Stimulated activated naive B cell treated with anti-CD40 and anti-IgM and Interleukin-4, amounts not matched to agents 10 μg/mL and 1 μg/mL and 100 μg/mL, for 72 hours (primary cell): ENCODE measurements at regions not wholly inside any gene's neighbourhood (a gene's known extent, or its start where the extent isn't known, plus 50 kb on each side); places are given as distances from the start of the nearest gene placed in this dataset.

Experiments
- ATAC-seq, 2 donors: fragments of 150-1000 bp; cut with Tn5 transposase; replicated peaks; 2 replicates each; pipeline ENCODE4 v1.10.0; 2021; ENCODE audit warnings: moderate library complexity in 1 of 2
- DNase-seq: peaks from one replicate; pipeline ENCODE4 v3.0.0; 2021
- H3K27ac Mint-ChIP-seq: one replicate; pipeline ENCODE4 v1.8.0; 2022; ENCODE audit warnings: mild to moderate bottlenecking, mixed read lengths
- H3K27me3 Mint-ChIP-seq, 2 donors: one replicate each; pipeline ENCODE4 v1.8.0; 2022; ENCODE audit warnings: mixed read lengths in 2 of 2
- H3K36me3 Mint-ChIP-seq, 2 donors: one replicate each; pipeline ENCODE4 v1.8.0; 2022; ENCODE audit warnings: mixed read lengths in 2 of 2, mild to moderate bottlenecking in 1 of 2
- H3K4me1 Mint-ChIP-seq, 2 donors: one replicate each; pipeline ENCODE4 v1.8.0; 2022; ENCODE audit warnings: mixed read lengths in 2 of 2, mild to moderate bottlenecking in 1 of 2
- H3K4me3 Mint-ChIP-seq, 2 donors: one replicate each; pipeline ENCODE4 v1.8.0; 2022; ENCODE audit warnings: mild to moderate bottlenecking in 2 of 2, mixed read lengths in 2 of 2, moderate library complexity in 1 of 2
- H3K9me3 Mint-ChIP-seq, 2 donors: one replicate each; pipeline ENCODE4 v1.8.0; 2022; ENCODE audit warnings: mixed read lengths in 2 of 2, mild to moderate bottlenecking in 1 of 2

DNA sequence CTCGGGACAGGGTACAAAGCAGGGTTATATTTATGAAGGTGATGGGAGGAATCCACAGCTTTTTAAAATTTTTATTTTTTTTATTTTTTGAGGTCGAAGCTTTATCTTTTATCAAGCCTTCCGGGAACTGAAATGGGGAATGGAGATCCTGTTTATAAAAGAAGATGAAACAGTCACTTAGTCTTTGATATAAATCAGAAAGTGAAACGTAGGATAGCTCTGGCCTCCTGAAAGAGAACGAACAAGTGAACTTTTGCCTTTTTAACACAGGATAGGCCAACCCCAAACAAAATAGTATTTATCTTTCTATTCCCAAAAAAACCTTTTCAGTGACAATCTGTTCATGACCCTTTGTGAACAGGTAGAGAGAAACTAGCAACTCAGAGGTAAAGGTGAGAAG lies 634.0 kb upstream of the LMCD1 start:
- Mint-ChIP-seq H3K9me3 (peaks cover 7 to 11% of the 10 kb centered on the region in 2 donors), H3K4me1 (no peaks in the 10 kb centered on the region), H3K27me3 (no peaks in the 10 kb centered on the region), H3K36me3 (no peaks in the 10 kb centered on the region), H3K4me3 (no peak overlapping the region), H3K27ac (no peak overlapping the region)
- no peak for ATAC-seq
- no peak for DNase-seq

DNA sequence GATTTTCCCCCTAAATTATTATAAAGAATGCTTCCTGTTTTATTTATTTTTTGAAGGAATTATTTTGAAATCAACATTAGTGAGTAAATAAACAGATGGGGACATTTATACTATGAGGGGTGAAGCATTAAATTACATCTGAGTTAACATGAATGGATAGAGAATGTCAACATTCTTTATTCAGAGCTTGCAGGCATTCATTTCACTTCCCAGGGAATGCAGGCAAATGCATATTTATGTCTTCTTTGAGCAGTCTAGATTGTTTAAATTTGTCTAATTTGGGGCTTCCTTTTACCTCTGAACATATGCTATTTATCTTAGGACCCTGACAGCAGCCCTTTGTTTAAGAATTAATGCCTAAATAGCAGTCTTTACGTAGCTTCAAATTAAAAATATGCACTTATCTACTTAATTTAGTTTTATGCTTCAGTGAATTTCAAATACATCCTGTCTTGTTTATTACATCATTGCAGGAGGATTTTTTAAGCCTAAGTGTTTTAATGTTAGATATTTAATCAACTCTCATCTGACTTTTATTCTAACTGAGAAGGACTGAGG lies 630.5 kb upstream of the LMCD1 start:
- Mint-ChIP-seq H3K36me3 (no peaks in the 10 kb centered on the region), H3K27ac (no peak overlapping the region), H3K27me3 (no peaks in the 10 kb centered on the region), H3K4me1 (no peaks in the 10 kb centered on the region), H3K9me3 (peaks cover 7 to 9% of the 10 kb centered on the region in 2 donors), H3K4me3 (no peak overlapping the region)
- ATAC-seq (no peak), DNase-seq (no peak)

- H3K36me3 Mint-ChIP-seq = no peaks in the 10 kb centered on the region
- no peak overlapping the region for H3K4me3 Mint-ChIP-seq
- H3K9me3 Mint-ChIP-seq = peaks cover 4 to 7% of the 10 kb centered on the region in 2 donors
- no peaks in the 10 kb centered on the region for H3K4me1 Mint-ChIP-seq
- H3K27ac Mint-ChIP-seq = no peak overlapping the region
- ATAC-seq (no peak), DNase-seq (no peak)
- no peaks in the 10 kb centered on the region for H3K27me3 Mint-ChIP-seq
These were observed 627.5 kb upstream of the LMCD1 start for GRCh38 chr3:7874116-7874515.

GRCh38 chr3:7875925-7876324 lies 625.7 kb upstream of the LMCD1 start:
- no peak overlapping the region for H3K4me3 Mint-ChIP-seq

DNA sequence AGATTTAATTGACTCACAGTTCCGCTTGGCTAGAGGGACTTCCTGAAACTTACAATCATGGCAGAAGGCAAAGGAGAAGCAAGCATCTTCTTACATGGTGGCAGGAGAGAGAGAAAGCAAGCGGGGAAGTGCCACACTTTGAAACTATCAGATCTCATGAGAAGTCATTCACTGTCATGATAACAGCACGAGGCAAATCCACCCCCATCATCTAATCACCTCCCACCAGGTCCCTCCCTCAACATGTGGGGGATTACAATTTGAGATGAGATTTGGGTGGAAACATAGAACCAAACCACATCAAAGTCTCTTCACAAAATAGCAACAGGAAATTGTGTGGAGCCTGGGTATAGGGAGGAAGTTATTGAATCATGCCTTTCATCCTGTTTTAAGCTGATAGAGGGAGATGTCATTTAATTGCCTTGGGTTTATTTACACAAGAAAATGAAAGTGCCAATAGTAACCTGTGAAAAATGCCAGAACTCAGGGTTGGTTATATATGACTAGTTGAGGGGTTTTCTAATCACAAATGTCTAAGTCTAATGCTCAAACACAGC lies 624.8 kb upstream of the LMCD1 start:
- Mint-ChIP-seq H3K36me3 (no peaks in the 10 kb centered on the region), H3K9me3 (peaks cover 0 to 8% of the 10 kb centered on the region in 2 donors), H3K27ac (no peak overlapping the region), H3K4me3 (no peak overlapping the region), H3K4me1 (no peaks in the 10 kb centered on the region), H3K27me3 (no peaks in the 10 kb centered on the region)
- DNase-seq (no peak), ATAC-seq (no peak)

More at GRCh38 chr3:7875925-7876324, 625.7 kb upstream of the LMCD1 start:
- Mint-ChIP-seq H3K27me3 (no peaks in the 10 kb centered on the region), H3K9me3 (peaks cover 0 to 7% of the 10 kb centered on the region in 2 donors), H3K36me3 (no peaks in the 10 kb centered on the region), H3K27ac (no peak overlapping the region), H3K4me1 (no peaks in the 10 kb centered on the region)
- DNase-seq (no peak), ATAC-seq (no peak)

DNA sequence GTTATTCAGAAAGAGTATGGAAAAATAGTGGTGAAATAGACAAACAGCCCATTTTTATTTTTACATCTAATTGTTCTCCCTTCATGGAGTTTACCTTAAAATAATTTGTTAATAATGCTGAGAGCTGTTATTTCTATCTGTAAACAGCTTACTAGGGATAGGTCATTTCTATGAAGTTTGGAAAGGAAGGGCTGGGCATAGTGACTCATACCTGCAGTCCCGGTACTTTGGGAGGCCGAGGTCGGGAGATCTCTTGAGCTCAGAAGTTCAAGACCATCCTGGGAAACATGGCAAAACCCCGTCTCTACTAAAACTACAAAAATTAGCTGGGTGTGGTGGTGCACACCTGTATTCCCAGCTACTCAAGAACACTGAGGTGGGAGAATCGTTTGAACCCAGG lies 624.3 kb upstream of the LMCD1 start:
- no peak for DNase-seq
- Mint-ChIP-seq H3K27me3 (no peaks in the 10 kb centered on the region), H3K4me1 (no peaks in the 10 kb centered on the region), H3K36me3 (no peaks in the 10 kb centered on the region), H3K9me3 (peaks cover 0 to 8% of the 10 kb centered on the region in 2 donors), H3K4me3 (no peak overlapping the region), H3K27ac (no peak overlapping the region)
- no peak for ATAC-seq

DNA sequence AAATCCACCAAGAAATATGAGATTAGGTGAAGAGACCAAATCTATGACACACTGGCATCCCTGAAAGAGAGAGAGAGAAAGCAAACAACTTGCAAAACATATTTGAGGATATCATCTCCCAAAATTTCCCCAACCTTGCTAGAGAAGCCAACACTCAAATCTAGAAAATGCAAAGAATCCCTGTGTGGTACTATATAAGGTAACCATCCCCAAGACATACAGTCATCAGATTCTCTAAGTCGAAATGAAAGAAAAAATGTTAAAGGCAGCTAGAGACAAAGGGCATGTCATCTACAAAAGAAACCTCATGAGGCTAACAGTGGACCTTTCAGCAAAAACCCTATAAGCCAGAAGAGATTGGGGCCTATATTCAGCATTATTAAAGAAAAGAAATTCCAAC lies 622.1 kb upstream of the LMCD1 start:
- Mint-ChIP-seq H3K27me3 (no peaks in the 10 kb centered on the region), H3K4me3 (no peak overlapping the region), H3K27ac (no peak overlapping the region), H3K9me3 (peaks cover 3 to 11% of the 10 kb centered on the region in 2 donors), H3K36me3 (no peaks in the 10 kb centered on the region), H3K4me1 (no peaks in the 10 kb centered on the region)
- ATAC-seq = no peak
- DNase-seq = no peak

DNA sequence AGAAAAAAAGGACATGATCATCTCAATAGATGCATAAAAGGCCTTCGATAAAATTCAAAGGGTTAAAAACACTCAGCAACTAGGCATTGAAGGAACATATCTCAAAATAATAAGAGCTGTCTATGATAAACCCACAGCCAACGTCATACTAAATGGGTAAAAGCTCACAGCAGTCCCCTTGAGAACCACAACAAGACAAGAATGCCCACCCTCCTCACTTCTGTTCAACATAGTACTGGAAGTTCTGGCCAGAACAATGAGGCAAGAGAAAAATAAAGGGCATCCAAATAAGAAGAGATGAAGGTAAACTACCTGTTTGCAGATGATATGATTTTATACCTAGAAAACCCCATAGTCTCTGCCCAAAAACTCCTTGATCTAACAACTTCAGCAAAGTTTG lies 619.7 kb upstream of the LMCD1 start:
- no peak overlapping the region for H3K4me3 Mint-ChIP-seq
- H3K36me3 Mint-ChIP-seq = no peaks in the 10 kb centered on the region
- DNase-seq = no peak
- peaks cover 15 to 20% of the 10 kb centered on the region in 2 donors for H3K9me3 Mint-ChIP-seq
- no peaks in the 10 kb centered on the region for H3K4me1 Mint-ChIP-seq
- ATAC-seq = no peak
- no peaks in the 10 kb centered on the region for H3K27me3 Mint-ChIP-seq
- no peak overlapping the region for H3K27ac Mint-ChIP-seq

GRCh38 chr3:7897655-7898054 lies 604.0 kb upstream of the LMCD1 start:
- H3K36me3 Mint-ChIP-seq = no peaks in the 10 kb centered on the region
- H3K4me3 Mint-ChIP-seq = no peak overlapping the region
- H3K27me3 Mint-ChIP-seq = no peaks in the 10 kb centered on the region
- no peak for DNase-seq
- no peaks in the 10 kb centered on the region for H3K4me1 Mint-ChIP-seq
- peaks cover 4 to 7% of the 10 kb centered on the region in 2 donors for H3K9me3 Mint-ChIP-seq
- no peak overlapping the region for H3K27ac Mint-ChIP-seq
- ATAC-seq = no peak

DNA sequence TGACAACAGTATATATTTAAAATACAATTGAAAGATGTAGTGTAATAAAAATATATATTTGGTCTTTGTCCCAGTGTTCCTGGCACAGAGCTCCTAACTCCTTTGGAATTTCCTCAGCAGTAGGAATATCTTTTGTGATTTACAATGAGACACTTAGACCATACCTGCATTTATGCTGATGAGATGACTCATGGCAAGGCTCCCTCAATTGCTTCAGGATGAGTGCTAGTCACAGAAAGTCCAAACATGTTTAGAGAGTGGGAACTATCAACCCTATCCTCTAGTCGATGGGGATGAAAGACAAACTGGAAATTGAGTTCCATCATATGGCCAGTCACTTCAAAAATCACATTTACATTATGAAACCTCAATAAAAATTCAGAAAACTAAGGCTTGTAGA lies 588.3 kb upstream of the LMCD1 start:
- ATAC-seq (no peak), DNase-seq (no peak)
- no peak overlapping the region for H3K4me3 Mint-ChIP-seq
- H3K27ac Mint-ChIP-seq = no peak overlapping the region
- no peaks in the 10 kb centered on the region for H3K36me3 Mint-ChIP-seq
- no peaks in the 10 kb centered on the region for H3K9me3 Mint-ChIP-seq
- no peaks in the 10 kb centered on the region for H3K27me3 Mint-ChIP-seq
- H3K4me1 Mint-ChIP-seq = no peaks in the 10 kb centered on the region

DNA sequence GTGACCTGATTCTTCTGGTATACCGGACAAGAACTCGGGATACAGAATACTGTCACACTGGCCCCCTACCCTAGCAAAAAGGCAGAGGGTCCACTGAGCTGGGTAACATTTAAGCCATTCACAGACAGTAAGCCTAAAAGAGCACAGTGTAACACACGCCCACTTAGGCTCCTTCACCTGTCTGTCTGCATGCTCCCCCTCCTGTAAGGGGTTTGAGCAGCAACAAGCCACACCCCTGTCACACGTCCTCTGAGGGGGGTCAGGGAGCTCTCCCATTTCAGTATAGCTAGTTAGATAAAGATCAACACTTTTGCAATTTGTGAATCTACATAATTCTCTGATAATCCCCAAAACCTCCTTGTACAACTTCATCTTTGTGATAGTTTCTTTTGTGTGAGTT lies 586.3 kb upstream of the LMCD1 start:
- no peaks in the 10 kb centered on the region for H3K9me3 Mint-ChIP-seq

DNA sequence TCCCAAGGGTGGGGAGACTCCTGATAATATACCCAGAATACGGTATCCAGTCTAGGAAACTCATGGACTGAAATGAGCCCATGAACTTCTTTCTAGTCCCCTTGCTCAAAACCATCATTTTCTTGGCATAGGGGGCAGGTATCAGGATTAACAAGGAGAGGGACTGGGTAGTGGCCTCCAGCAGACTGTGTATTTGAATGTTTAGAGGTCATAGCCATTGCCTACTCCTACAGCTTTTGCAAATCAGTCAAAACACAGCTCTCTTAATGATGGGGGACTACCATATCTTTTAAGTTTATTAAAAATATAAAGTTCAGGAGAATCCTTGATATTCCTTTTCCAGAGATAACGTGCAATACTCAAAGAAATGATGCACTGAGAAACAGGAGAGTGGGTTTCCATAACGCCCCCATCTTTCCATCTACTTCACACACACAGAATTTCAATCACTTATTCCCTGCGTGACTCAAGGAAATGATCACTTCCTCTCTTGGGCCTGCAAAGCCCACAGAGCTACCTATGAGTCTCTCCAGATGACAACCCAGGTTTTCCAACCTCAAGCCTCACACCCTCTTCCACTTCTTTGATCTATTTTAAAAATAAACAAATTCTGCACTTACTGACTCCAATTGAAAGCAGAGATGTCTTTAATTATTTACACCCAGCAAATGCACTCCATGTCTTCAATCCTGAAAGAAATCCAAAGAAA lies 584.0 kb upstream of the LMCD1 start:
- H3K4me3 Mint-ChIP-seq = no peak overlapping the region
- no peaks in the 10 kb centered on the region for H3K27me3 Mint-ChIP-seq
- ATAC-seq (no peak), DNase-seq (no peak)
- no peak overlapping the region for H3K27ac Mint-ChIP-seq
- H3K4me1 Mint-ChIP-seq = no peaks in the 10 kb centered on the region
- no peaks in the 10 kb centered on the region for H3K36me3 Mint-ChIP-seq
- H3K9me3 Mint-ChIP-seq = peaks cover 0 to 2% of the 10 kb centered on the region in 2 donors

More for the DNA sequence above, 586.3 kb upstream of the LMCD1 start:
- H3K36me3 Mint-ChIP-seq = no peaks in the 10 kb centered on the region
- H3K4me3 Mint-ChIP-seq = no peak overlapping the region
- H3K27me3 Mint-ChIP-seq = no peaks in the 10 kb centered on the region
- H3K27ac Mint-ChIP-seq = no peak overlapping the region
- DNase-seq (no peak), ATAC-seq (no peak)
- no peaks in the 10 kb centered on the region for H3K4me1 Mint-ChIP-seq

GRCh38 chr3:7920211-7920610 lies 581.4 kb upstream of the LMCD1 start:
- Mint-ChIP-seq H3K36me3 (no peaks in the 10 kb centered on the region), H3K27me3 (no peaks in the 10 kb centered on the region), H3K9me3 (peaks cover 0 to 2% of the 10 kb centered on the region in 2 donors), H3K4me3 (no peak overlapping the region), H3K27ac (no peak overlapping the region), H3K4me1 (no peaks in the 10 kb centered on the region)
- ATAC-seq = no peak
- no peak for DNase-seq

- Mint-ChIP-seq H3K4me3 (no peak overlapping the region), H3K36me3 (no peaks in the 10 kb centered on the region), H3K27ac (no peak overlapping the region), H3K27me3 (no peaks in the 10 kb centered on the region), H3K9me3 (peaks cover 0 to 5% of the 10 kb centered on the region in 2 donors), H3K4me1 (no peaks in the 10 kb centered on the region)
- DNase-seq (no peak), ATAC-seq (no peak)
These were observed 577.4 kb upstream of the LMCD1 start for GRCh38 chr3:7924228-7924627.

DNA sequence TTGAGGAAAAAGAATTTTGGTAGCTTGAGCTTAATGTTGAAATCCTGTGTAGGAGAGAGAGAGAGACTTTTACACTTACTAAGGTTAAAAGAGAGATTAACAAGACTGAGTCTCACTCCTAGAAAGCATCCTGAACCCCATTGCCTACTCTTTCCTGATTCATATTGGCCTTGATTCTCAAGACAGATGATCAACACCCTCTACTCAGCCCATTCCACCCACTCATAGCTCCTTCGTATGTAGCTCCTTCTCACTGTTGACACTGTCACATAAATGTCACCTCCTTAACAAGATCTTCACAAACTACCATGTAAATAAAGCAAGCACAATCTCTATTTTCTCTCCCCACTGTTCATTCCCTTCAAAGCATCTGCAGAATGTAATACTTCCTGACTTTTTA lies 574.6 kb upstream of the LMCD1 start:
- no peaks in the 10 kb centered on the region for H3K4me1 Mint-ChIP-seq
- H3K9me3 Mint-ChIP-seq = peaks cover 0 to 5% of the 10 kb centered on the region in 2 donors
- H3K4me3 Mint-ChIP-seq = no peak overlapping the region
- DNase-seq (no peak), ATAC-seq (no peak)
- no peak overlapping the region for H3K27ac Mint-ChIP-seq
- no peaks in the 10 kb centered on the region for H3K27me3 Mint-ChIP-seq
- H3K36me3 Mint-ChIP-seq = no peaks in the 10 kb centered on the region
